VCaP (cell line): ENCODE measurements at regions not wholly inside any gene's neighbourhood (a gene's known extent, or its start where the extent isn't known, plus 50 kb on each side); places are given as distances from the start of the nearest gene placed in this dataset.
A peak's percentile ranks its signal among the peaks of the same experiment; 100 is the strongest.

Source experiments
- H3K27ac ChIP-seq: fragments of 450-650 bp; 2 replicates; pipeline ENCODE4 v1.5.1; 2017
- CTCF ChIP-seq: fragments of 450-650 bp; conservative IDR thresholded peaks from 2 replicates; pipeline ENCODE4 v1.5.1; 2017; ENCODE audit warnings: mild to moderate bottlenecking, moderate library complexity

GRCh38 chr13:111516712-111517640 lies 196.5 kb downstream of the TEX29 start:
- peak; percentile 42 for TF ChIP-seq CTCF
- no peak overlapping the region for H3K27ac ChIP-seq

GRCh38 chr13:111517641-111518010 lies 197.2 kb downstream of the TEX29 start:
- no peak overlapping the region for H3K27ac ChIP-seq
- TF ChIP-seq CTCF, result no peak

- peak; percentile 86 for TF ChIP-seq CTCF
- H3K27ac ChIP-seq, result no peak overlapping the region
These were observed 197.8 kb downstream of the TEX29 start for GRCh38 chr13:111518161-111518792.

GRCh38 chr13:111519041-111519440 lies 198.6 kb downstream of the TEX29 start:
- H3K27ac ChIP-seq, result no peak overlapping the region

GRCh38 chr13:111519490-111520170 lies 199.2 kb downstream of the TEX29 start:
- H3K27ac ChIP-seq, result no peak overlapping the region
- TF ChIP-seq CTCF, result no peak

More at GRCh38 chr13:111519041-111519440, 198.6 kb downstream of the TEX29 start:
- TF ChIP-seq CTCF, result no peak

- TF ChIP-seq CTCF, result no peak
- H3K27ac ChIP-seq, result no peak overlapping the region
These were observed 200.6 kb downstream of the TEX29 start for GRCh38 chr13:111521030-111521429.

- TF ChIP-seq CTCF, result no peak
These were observed 201.3 kb downstream of the TEX29 start for GRCh38 chr13:111521691-111522229.

More at GRCh38 chr13:111521691-111522229, 201.3 kb downstream of the TEX29 start:
- H3K27ac ChIP-seq, result no peak overlapping the region
